Stomach (tissue), 8 donors: ENCODE measurements at regions not wholly inside any gene's neighbourhood (a gene's known extent, or its start where the extent isn't known, plus 50 kb on each side); places are given as distances from the start of the nearest gene placed in this dataset.

ENCODE experiments used
- DNase-seq, 2 donors: peaks; one replicate each; pipeline versions ENCODE4 v3.0.0 to v3.0.0-alpha.2; 2013 to 2019
- H3K27ac ChIP-seq, 5 donors: fragments of 200-600 bp in 4 of 5; sonication (generic) in 4 of 5; one replicate each; pipeline ENCODE4 v1.5.1; 2013 to 2019; ENCODE audit warnings: mild to moderate bottlenecking in 1 of 5, moderate library complexity in 1 of 5
- H3K27me3 ChIP-seq, 3 donors: fragments of 200-600 bp; sonication (generic); one replicate each; pipeline ENCODE4 v1.5.1; 2017 to 2019; ENCODE audit warnings: mixed run types in 1 of 3
- H3K36me3 ChIP-seq, 4 donors: fragments of 200-600 bp; sonication (generic); 1 replicate in 3 of 4; 2 replicates in 1 of 4; pipeline ENCODE4 v1.5.1; 2016 to 2019
- H3K4me1 ChIP-seq, 4 donors: fragments of 200-600 bp; sonication (generic); one replicate each; pipeline ENCODE4 v1.5.1; 2016 to 2019
- H3K4me3 ChIP-seq, 4 donors: fragments of 200-600 bp; sonication (generic) in 3 of 4; one replicate each; pipeline ENCODE4 v1.5.1; 2016 to 2019; ENCODE audit warnings: mild to moderate bottlenecking in 1 of 4
- H3K9me3 ChIP-seq, 4 donors: fragments of 200-600 bp; sonication (generic); one replicate each; pipeline ENCODE4 v1.5.1; 2016 to 2019
- EP300 ChIP-seq: sonication (generic); formaldehyde crosslinking; IDR thresholded peaks from one replicate; pipeline ENCODE4 v1.6.1; 2017; ENCODE audit warnings: antibody characterized with exemption
- POLR2A ChIP-seq, 4 donors: fragments of 450-650 bp; IDR thresholded peaks; one replicate each; pipeline ENCODE4 v1.6.1; 2016; ENCODE audit warnings: antibody characterized with exemption in 4 of 4, control low read depth in 2 of 4, mild to moderate bottlenecking in 1 of 4, moderate library complexity in 1 of 4
- POLR2AphosphoS5 ChIP-seq, 3 donors: sonication (generic); formaldehyde crosslinking; IDR thresholded peaks; one replicate each; pipeline ENCODE4 v1.6.1; 2016; ENCODE audit warnings: antibody characterized with exemption in 3 of 3
- WGBS, 5 donors: extraction: QIAGEN DNeasy Blood & Tissue Kit in 3 of 5; methylation state at CpG; one replicate each; pipeline versions ENCODE4 v1.1.5 to v1.1.7; 2013 to 2018; 5-methylcytosine and 5-hydroxymethylcytosine counted together
- intact Hi-C: fragments of 100-400 bp; cut with DNase I; formaldehyde crosslinking; loops from one replicate; pipeline ENCODE4 v1.15.1; 2023; ENCODE audit warnings: low total_unique reads
- TF ChIP-seq, protein P1 (sequence below), 7 experiments: fragments of 450-650 bp in 4 of 7; fragments of 200-600 bp in 3 of 7; sonication (generic) in 3 of 7; IDR thresholded peaks; one replicate each; pipeline ENCODE4 v1.5.1; 2016 to 2019; ENCODE audit warnings: antibody characterized with exemption in 7 of 7, control low read depth in 2 of 7, mild to moderate bottlenecking in 1 of 7
- donor health status: healthy with polysubstance abuse.
- donor health status: Bipolar disorder and iron deficiency.
- donor health status: healthy.

DNA sequence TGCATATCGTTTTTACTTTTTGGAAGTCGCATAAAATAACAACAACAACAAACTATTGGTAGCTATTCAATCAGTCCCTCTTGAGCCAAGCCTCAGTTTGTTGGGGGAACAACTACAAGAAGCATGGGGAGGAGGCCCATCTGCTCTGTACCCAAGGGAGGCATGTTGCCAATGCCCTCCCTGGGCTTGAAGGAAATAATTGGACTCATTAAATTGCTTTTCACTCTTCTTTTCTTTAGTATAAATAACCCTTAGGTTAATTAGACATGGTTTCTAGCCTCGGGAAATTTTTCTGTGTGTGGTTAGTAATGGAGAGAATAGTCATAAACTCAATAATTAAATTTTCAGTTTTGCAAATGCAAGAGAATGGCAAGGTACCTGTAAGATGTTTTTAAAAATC is 500.7 kb downstream of the TLE4 start:
- TF ChIP-seq POLR2AphosphoS5 (IDR thresholded peaks at IDR 0.05) (no peak), POLR2A (IDR thresholded peaks at IDR 0.05) (no peak), EP300 (no peak)
- TF ChIP-seq, protein P1, sequence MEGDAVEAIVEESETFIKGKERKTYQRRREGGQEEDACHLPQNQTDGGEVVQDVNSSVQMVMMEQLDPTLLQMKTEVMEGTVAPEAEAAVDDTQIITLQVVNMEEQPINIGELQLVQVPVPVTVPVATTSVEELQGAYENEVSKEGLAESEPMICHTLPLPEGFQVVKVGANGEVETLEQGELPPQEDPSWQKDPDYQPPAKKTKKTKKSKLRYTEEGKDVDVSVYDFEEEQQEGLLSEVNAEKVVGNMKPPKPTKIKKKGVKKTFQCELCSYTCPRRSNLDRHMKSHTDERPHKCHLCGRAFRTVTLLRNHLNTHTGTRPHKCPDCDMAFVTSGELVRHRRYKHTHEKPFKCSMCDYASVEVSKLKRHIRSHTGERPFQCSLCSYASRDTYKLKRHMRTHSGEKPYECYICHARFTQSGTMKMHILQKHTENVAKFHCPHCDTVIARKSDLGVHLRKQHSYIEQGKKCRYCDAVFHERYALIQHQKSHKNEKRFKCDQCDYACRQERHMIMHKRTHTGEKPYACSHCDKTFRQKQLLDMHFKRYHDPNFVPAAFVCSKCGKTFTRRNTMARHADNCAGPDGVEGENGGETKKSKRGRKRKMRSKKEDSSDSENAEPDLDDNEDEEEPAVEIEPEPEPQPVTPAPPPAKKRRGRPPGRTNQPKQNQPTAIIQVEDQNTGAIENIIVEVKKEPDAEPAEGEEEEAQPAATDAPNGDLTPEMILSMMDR (IDR thresholded peaks at IDR 0.05), result no peak
- Histone ChIP-seq H3K27me3 (no peaks in the 10 kb centered on the region), H3K9me3 (no peaks in the 10 kb centered on the region), H3K36me3 (no peaks in the 10 kb centered on the region), H3K27ac (no peak overlapping the region), H3K4me1 (peaks cover 0 to 6% (median 3%) of the 10 kb centered on the region in 4 donors), H3K4me3 (no peak overlapping the region)
- intact Hi-C loops, result no loop called here
- no peak for DNase-seq
- WGBS, 5 donors, result 84 to 93% (median 88%) methylated on average over 3 of the region's 3 CpGs

DNA sequence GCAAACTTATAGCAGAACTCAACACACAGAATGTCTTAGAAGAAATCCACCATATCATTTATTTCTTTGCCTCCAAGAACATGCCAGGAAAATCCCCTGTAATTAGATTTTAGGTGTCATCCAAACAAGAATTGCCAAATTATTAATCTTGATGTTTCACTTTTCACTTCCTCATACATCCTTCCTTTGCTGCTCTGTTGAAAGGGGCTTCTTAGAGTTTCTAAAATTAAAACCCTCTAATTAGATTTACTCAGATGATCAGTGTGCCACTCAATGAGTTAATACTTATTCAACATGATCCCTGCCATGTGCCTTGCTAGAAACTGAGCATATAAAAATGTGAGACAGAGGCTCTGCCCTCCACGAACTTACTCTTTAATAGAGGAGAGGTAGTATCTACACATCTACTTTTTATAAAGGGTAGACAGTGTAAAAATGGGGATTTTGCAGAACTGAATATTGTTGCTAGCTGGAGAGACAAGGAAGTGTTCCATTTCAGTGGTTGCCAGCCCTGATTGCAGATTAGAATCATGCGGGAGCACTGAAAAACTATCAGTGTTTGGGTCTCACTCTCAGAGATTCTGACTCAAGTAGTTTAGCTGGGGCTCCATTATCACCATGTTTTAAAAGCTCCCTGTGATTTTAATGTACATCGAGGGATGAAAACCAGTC is 498.4 kb downstream of the TLE4 start:
- WGBS, 5 donors, result 84 to 89% (median 87%) methylated on average over 3 of the region's 3 CpGs
- no peak for TF ChIP-seq POLR2AphosphoS5 (IDR thresholded peaks at IDR 0.05)
- TF ChIP-seq EP300, result no peak
- TF ChIP-seq, protein P1 (IDR thresholded peaks at IDR 0.05), result no peak
- TF ChIP-seq POLR2A (IDR thresholded peaks at IDR 0.05), result no peak
- Histone ChIP-seq H3K4me1 (peaks cover 0 to 6% (median 3%) of the 10 kb centered on the region in 4 donors), H3K9me3 (no peaks in the 10 kb centered on the region), H3K27me3 (no peaks in the 10 kb centered on the region), H3K4me3 (no peak overlapping the region), H3K36me3 (no peaks in the 10 kb centered on the region), H3K27ac (no peak overlapping the region)
- intact Hi-C loops, result no loop called here
- DNase-seq, result no peak

DNA sequence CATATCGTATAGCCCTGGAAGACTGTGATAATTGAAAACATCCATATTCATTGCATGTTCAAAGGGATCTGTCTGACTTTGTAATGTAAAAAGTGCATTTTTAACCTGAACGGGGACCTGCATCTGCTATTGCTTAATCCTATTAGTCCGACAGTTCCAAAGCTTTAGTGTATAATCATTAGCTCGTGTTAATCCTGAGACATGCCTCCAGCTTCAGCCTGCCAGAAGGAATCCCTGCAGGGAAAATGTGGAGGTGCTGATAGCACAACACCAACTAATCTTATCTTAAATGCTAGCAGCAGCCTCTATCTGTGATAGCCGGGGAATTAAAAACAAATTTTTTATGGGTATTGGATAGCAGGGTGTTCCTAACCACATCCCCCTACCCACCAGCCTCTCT is 495.2 kb downstream of the TLE4 start:
- intact Hi-C loops, result no loop called here
- TF ChIP-seq, protein P1 (IDR thresholded peaks at IDR 0.05), result no peak
- TF ChIP-seq POLR2AphosphoS5 (IDR thresholded peaks at IDR 0.05) (no peak), EP300 (no peak), POLR2A (IDR thresholded peaks at IDR 0.05) (no peak)
- Histone ChIP-seq H3K9me3 (no peaks in the 10 kb centered on the region), H3K27me3 (no peaks in the 10 kb centered on the region), H3K27ac (no peak overlapping the region), H3K36me3 (no peaks in the 10 kb centered on the region), H3K4me3 (no peak overlapping the region), H3K4me1 (peaks cover 0 to 8% (median 0%) of the 10 kb centered on the region in 4 donors)
- 30 to 52% (median 41%) methylated on average over 5 of the region's 5 CpGs for WGBS, 5 donors
- peak in 1 of 2 donors; percentile 9 for DNase-seq

DNA sequence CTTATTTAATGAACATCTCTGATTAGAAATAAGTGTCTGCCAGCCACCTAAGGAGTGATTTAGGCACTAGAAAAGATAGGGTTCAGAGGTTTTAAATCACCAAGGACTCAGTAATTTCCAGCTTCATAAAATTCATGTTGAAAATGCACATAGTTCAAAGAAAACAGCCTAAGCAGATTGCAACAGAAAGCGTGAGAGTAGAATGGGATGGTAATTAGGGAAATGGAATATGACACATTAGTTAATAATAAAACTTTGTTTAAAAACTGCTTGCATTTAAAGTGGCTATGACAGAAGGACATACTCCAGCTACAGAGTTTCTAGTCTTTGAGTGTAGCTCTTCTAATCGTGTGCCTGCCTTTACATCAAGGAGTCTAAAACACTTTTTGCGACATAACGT is 490.8 kb downstream of the TLE4 start:
- Histone ChIP-seq H3K27me3 (no peaks in the 10 kb centered on the region), H3K27ac (peak overlapping the region in 3 of 5 donors; percentile 43 to 75 (median 58)), H3K4me3 (no peak overlapping the region), H3K36me3 (no peaks in the 10 kb centered on the region), H3K4me1 (peaks cover 0 to 14% (median 0%) of the 10 kb centered on the region in 4 donors), H3K9me3 (peaks cover 0 to 7% (median 1%) of the 10 kb centered on the region in 4 donors)
- intact Hi-C loops, result no loop called here
- DNase-seq, result no peak
- 90 to 95% (median 92%) methylated on average over 4 of the region's 4 CpGs for WGBS, 5 donors
- TF ChIP-seq POLR2AphosphoS5 (IDR thresholded peaks at IDR 0.05) (no peak), EP300 (no peak), POLR2A (IDR thresholded peaks at IDR 0.05) (no peak)
- TF ChIP-seq, protein P1 (IDR thresholded peaks at IDR 0.05), result no peak
